GM19023 (cell line): ENCODE measurements at regions not wholly inside any gene's neighbourhood (a gene's known extent, or its start where the extent isn't known, plus 50 kb on each side); places are given as distances from the start of the nearest gene placed in this dataset.

Experiments used
- ATAC-seq: cut with Tn5 transposase; IDR thresholded peaks from one replicate; pipeline ENCODE4 v1.9.1; 2021; ENCODE audit warnings: mild to moderate bottlenecking, moderate library complexity; ENCODE audit not compliant: unreplicated experiment

- no peak for ATAC-seq
Measured at GRCh38 chr4:143055997-143056396, 128.7 kb upstream of the USP38 start.

- no peak for ATAC-seq
Measured at GRCh38 chr4:143071351-143071750, 113.4 kb upstream of the USP38 start.

- no peak for ATAC-seq
Measured at GRCh38 chr4:143076723-143077122, 108.0 kb upstream of the USP38 start.

- ATAC-seq = no peak
Measured at GRCh38 chr4:143082701-143083100, 102.0 kb upstream of the USP38 start.

GRCh38 chr4:143083756-143084472 lies 100.8 kb upstream of the USP38 start:
- no peak for ATAC-seq

GRCh38 chr4:143084566-143084965 lies 100.2 kb upstream of the USP38 start:
- no peak for ATAC-seq

GRCh38 chr4:143085224-143085623 lies 99.5 kb upstream of the USP38 start:
- ATAC-seq = no peak

- ATAC-seq = no peak
Measured at GRCh38 chr4:143085659-143086058, 99.1 kb upstream of the USP38 start.

GRCh38 chr4:143089291-143089690 lies 95.4 kb upstream of the USP38 start:
- no peak for ATAC-seq

- no peak for ATAC-seq
Measured at GRCh38 chr4:143089847-143090246, 94.9 kb upstream of the USP38 start.

GRCh38 chr4:143091862-143092261 lies 92.9 kb upstream of the USP38 start:
- no peak for ATAC-seq

- ATAC-seq = no peak
Measured at GRCh38 chr4:143095447-143095846, 89.3 kb upstream of the USP38 start.

- ATAC-seq = no peak
Measured at GRCh38 chr4:143097751-143098150, 87.0 kb upstream of the USP38 start.

GRCh38 chr4:143099693-143100092 lies 85.0 kb upstream of the USP38 start:
- no peak for ATAC-seq

- ATAC-seq = no peak
Measured at GRCh38 chr4:143109376-143109775, 75.3 kb upstream of the USP38 start.

- no peak for ATAC-seq
Measured at GRCh38 chr4:143118663-143119062, 66.1 kb upstream of the USP38 start.

GRCh38 chr4:143127621-143128020 lies 57.1 kb upstream of the USP38 start:
- no peak for ATAC-seq

GRCh38 chr4:143133977-143134376 lies 50.7 kb upstream of the USP38 start:
- no peak for ATAC-seq
